ENCODE measurements at regions not wholly inside any gene's neighbourhood (a gene's known extent, or its start where the extent isn't known, plus 50 kb on each side); places are given as distances from the start of the nearest gene placed in this dataset.

- TF ChIP-seq POLR2A (IDR thresholded peaks at IDR 0.05; ENCODE audit: low read depth, low read length) (no peak), POLR2AphosphoS5 (IDR thresholded peaks at IDR 0.05; ENCODE audit: low read depth, low read length) (no peak)
Measured at GRCh38 chr22:22820626-22821025, 67.0 kb upstream of the IGLL5 start.

Data from GM12892 (cell line).